GM21515 (cell line): ENCODE measurements at regions not wholly inside any gene's neighbourhood (a gene's known extent, or its start where the extent isn't known, plus 50 kb on each side); places are given as distances from the start of the nearest gene placed in this dataset.

Source experiments
- ATAC-seq: cut with Tn5 transposase; IDR thresholded peaks from one replicate; pipeline ENCODE4 v1.9.1; 2021; ENCODE audit not compliant: unreplicated experiment

GRCh38 chr2:106706283-106706682 lies 179.7 kb downstream of the ST6GAL2 start:
- ATAC-seq: no peak

DNA sequence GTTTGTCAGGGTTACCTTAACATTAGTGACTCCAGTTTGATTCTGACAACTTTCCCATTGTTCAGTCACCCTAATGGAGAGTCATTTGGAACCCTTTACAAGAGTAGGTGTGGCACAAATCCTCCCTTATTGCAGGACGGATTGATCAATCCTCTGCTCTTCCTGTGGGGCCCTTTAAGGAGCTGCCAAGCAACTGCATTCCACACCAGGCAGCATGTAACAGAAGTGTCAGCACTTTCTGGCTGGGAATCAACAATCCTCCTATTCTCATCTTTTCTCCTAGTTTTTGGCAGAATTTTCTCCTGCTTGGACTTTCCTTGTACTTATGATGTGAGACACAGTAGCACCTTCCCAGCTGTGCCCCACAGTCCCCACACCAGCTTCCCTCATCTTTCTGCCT lies 177.8 kb downstream of the ST6GAL2 start:
- no peak for ATAC-seq

- ATAC-seq: no peak
Observed at GRCh38 chr2:106709229-106709628, 176.7 kb downstream of the ST6GAL2 start.

DNA sequence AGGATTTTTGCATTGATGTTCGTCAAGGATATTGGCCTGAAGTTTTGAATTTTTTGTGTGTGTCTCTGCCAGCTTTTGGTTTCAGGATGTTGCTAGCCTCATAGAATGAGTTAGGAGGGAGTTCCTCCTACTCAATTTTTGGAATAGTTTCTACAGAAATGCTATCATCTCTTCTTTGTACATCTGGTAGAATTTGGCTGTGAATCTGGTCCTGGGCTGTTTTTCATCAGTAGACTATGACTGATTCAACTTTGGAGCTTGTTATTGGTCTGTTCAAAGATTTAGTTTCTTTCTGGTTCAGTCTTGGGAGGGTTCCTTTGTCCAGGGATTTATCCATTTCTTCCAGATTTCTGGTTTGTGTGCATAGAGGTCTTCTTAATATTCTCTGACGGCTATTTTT lies 166.7 kb downstream of the ST6GAL2 start:
- ATAC-seq: no peak

DNA sequence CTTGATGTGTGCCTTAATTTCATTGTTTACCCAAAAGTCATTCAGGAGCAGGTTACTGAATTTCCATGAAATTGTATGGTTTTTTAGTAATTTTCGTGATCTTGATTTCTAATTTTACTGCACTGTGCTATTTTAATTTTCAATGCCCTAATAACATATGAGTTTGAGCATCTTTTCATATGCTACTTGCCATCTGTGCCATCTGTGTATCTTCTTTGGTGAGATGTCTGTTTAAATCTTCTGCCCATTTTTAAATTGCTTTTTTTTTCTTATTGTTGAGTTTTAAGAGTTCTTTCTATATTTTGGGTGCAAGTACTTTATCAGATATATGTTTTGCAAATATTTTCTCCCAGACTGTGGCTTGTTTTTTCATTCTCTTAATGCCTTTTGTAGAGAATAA lies 165.9 kb downstream of the ST6GAL2 start:
- no peak for ATAC-seq

- no peak for ATAC-seq
Observed at GRCh38 chr2:106724301-106724794, 161.6 kb downstream of the ST6GAL2 start.

DNA sequence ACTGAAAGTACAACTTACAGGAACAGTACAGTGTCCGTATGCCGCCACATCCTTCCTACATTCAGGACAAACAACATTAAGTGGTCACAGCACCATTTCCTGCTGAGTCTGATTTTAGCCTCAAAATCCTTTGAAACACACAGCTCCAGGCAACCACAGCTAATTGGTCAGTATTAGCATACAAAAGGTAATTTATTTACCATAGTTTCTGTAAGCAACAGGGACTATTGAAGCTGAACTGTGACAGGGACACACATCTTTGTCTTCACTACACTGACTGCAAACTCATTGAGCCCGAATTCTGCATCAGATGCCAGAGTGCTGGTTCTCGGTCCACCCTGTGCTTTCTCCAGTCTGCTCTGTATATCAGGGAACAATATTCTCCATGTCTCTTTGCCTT lies 151.8 kb downstream of the ST6GAL2 start:
- ATAC-seq: no peak

DNA sequence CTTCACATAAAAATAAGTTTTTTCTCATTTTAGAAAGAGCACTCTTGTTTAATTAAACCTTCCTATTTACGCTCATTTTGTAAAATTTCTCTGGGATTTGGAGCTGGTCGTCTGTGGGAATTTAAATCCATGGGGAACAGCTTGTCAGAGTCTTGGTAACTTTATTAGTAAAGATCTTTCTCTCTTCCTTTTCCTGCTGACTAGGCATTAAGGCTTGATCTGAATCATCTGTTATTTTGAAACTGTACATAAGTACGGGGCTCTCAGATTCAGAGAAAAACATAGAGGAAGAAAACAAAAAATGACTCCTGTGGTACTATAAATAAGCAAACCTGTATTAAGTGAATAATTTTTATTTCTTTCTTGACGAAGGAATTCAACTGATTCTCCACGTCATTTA lies 150.2 kb downstream of the ST6GAL2 start:
- ATAC-seq: no peak

- no peak for ATAC-seq
Observed at GRCh38 chr2:106736221-106736620, 149.7 kb downstream of the ST6GAL2 start.

GRCh38 chr2:106745468-106745867 lies 140.5 kb downstream of the ST6GAL2 start:
- ATAC-seq: no peak

- ATAC-seq: no peak
Observed at GRCh38 chr2:106749823-106750222, 136.1 kb downstream of the ST6GAL2 start.
